CD4-positive, alpha-beta T cell treated with Interleukin-10 for 1 hour (primary cell): ENCODE measurements at regions not wholly inside any gene's neighbourhood (a gene's known extent, or its start where the extent isn't known, plus 50 kb on each side); places are given as distances from the start of the nearest gene placed in this dataset.

Source experiments
- DNase-seq: peaks from one replicate; pipeline ENCODE4 v3.0.0-alpha.2; 2020

DNA sequence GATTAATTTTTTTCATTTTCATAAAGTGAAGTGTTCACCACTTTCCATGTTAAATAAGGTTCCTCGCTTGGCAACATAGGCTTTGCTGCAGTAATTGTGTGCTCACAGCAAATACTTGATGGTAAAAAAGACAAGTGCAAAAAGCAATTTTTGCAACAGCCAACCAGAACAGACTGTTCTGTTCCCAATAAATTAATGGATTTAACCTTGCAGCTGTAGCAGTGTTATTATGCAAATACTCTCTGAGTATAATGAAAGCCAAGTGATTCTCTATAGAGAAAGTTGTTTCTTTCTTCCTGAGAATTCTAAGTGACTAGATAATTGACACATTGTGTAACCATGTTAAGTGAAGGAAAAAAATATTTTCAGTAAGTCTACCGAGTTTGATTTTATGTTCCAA lies 183.7 kb upstream of the NAALADL2 start:
- DNase-seq, result no peak

DNA sequence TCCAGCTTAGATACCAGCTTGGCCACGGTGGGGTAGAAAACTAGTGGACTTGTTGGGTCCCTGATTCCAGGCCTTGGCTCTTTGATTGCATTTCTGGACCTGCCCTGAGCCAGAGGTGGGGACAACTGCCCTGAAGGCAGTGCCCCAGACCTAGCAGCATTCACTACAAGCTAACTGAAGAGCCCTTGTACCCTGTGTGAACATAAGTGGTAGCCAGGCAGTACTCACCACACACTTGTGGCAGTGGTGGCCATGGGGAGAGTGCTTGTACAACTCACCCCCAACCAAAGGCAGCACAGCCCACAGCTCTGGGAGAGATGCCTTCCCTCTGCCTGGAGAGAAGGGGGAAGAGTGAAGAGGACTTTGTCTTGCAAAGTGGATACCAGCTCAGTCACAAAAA lies 177.3 kb upstream of the NAALADL2 start:
- DNase-seq, result no peak

DNA sequence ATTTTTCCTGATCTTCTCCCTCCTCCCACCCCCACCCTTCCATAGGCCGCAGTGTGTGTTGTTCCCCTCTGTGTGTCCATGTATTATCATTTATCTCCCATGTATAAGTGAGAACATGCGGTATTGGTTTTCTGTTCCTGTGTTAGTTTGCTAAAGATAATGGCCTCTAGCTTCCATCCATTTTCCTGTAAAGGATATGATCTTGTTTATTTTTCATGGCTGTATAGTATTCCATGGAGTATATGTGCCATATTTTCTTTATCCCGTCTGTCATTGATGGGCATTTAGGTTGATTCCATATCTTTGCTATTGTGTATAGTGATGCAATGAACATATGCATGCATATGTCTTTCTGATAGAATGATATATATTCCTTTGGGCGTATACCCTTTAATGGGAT lies 173.3 kb upstream of the NAALADL2 start:
- no peak for DNase-seq

DNA sequence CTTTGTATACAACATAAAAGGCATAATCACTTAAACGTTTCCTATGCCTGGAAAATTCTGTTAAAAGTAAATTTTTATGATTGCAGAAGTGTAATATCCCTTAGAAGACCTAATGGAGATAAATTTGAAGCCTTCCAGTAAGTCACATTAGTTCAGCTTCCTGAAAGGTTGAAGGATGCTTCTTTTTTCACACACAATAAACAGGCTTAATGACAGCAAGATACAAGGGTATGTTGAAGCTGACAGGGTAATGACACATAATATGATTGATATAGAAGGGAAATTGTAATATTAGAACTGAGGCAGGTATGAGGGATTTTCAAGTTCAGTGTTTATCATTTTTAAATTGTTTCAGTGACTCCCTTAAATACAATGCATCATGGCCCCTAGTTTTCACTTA lies 161.8 kb upstream of the NAALADL2 start:
- DNase-seq, result no peak

DNA sequence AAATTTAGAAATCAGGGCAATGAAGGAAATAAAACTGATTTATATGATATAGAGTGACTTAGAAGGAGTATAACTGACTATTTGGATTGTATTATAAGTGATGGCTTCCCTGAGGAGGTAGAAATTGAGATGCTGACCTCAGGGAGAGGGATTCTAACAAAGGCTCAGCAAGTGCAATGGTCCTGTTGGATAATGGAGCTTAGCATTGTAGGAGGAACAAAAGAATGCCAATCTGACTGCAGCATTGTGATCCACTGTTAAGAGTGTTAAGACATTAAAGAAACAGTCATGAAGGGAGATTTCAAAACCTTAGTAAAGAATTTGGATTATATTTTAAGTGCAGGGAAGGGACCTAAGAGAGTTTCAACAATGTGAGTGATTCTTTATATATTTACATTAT lies 158.4 kb upstream of the NAALADL2 start:
- DNase-seq, result no peak

DNA sequence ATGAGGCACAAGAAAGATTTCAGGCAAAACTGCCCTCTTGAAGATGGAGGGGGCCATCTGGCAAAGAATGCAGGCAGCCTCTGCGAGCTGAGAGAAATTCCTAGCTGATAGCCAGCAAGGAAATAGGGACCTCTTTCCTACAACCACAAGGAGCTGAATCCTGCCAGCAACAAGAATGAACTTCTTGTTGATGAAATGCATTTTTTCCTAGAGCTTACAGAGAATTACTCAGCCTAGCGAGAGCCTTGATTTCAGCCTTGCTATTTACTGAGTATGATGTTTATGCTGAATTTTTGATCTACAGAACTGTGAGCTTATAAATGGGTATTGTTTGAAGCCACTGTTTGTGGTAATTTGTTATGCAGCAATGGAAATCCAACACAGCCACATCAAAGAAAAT lies 148.5 kb upstream of the NAALADL2 start:
- DNase-seq, result no peak

DNA sequence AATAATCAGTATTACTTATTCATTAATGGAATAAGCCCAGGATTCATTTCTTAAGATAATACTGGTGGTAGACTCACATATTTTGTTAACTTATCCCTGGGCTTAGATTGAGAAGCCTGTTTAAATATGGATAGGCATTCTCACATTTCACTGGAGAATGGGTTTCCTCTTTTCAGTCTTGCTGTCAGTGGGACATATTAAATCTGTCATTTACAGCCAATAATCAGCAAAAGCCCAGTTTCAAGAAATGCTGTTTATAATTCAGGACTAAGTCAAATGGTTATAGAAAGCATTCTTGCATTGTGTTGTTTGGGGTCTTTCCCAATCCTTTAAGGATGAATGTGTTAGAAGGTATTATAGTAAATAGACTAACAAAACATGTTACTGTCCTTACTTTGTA lies 143.7 kb upstream of the NAALADL2 start:
- DNase-seq, result no peak

DNA sequence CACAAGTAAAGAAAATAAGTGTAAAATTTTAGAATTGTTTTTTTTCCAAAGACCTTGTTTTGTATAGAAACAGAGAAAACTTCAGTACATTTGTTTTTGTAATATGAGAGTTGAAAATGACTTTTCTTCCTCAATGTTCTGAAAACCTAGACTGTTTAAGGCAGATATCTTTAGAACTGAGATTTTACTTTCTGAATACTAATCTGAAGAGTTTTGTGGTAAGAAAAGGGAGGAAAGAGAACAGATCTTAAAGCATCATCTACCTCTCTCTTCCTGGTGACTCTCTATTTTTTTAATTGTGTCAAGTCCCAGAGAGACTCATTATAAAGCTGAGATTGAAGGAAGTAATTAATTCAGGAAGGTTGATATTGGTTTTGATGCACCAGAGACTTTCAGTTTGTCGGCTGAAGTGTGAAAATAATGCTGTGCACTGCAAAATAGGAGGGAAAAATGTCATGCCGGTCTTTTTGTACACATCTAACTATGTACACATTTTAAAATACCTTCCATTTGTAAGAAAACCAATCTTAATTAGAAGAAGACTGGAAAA lies 142.1 kb upstream of the NAALADL2 start:
- DNase-seq, result no peak

DNA sequence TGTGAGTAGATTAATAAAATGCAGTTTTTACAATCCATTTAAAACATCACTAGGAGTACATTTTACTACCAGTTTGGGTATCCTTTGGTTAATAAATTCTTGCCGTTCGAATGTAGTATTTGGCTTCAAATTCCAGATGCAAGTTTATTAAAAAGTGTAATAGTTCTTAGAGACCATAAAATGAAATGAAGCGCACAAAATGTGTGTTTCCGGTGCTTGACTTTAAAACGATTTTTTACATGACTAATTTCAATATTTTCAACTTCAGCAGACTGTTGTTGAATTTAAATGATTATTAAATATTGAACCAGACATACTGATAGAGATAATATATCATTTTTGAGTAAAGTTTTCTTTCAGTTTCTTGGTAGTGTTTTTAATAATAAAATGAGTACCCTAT lies 138.4 kb upstream of the NAALADL2 start:
- DNase-seq, result no peak

DNA sequence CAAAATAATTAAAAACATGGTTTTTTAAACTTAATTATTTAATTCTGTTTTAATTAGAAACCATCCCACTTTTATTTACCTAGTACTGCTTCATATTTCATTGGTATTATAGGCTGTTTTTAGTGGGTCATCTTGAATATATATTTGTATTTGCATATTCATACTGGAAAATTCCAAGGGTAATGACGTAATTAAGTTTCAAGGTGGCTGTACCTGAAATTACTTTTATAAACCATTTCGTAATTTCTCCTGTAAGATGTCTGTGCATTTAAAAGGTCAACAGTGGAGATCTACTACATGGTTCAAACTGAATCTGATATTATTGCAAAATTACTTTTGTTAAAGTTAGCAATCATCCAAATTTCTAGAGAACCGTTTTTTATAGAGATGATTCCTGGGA lies 133.8 kb upstream of the NAALADL2 start:
- no peak for DNase-seq

DNA sequence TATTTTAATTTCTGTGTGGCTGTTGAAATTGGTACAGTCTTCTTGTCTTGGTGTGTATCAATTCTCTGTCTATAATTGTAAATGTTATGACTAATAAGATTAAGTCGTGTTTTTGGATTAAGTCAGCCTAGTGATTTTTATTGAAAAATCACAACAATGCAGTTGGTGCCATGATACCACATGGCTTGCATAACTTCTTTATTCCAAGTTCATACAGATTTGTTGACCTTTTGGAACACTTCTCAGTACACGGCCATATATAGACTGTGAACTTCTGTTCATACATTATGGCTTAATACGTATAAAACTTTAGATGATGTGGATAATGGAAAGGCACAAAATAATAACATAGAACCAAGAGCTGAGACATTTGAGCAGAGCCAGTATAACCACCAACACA lies 121.2 kb upstream of the NAALADL2 start:
- no peak for DNase-seq

DNA sequence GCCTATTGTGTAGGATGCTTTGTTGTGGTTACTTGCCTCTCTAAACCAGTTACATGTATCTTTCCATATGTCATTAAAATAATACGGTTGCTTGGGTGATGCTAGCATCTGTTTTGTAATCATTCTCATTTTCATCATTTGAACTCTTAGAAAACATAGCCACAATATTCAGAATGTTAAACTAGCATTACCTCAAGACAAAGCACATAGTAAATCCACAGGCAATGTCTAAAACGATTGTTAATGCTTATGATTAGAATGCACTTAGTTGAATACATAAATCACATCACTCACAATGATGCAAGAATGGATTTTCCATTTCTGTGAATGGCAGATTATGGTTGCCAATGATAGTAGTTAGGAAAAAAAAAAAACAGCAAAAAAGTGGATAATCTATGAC lies 110.0 kb upstream of the NAALADL2 start:
- DNase-seq, result no peak

DNA sequence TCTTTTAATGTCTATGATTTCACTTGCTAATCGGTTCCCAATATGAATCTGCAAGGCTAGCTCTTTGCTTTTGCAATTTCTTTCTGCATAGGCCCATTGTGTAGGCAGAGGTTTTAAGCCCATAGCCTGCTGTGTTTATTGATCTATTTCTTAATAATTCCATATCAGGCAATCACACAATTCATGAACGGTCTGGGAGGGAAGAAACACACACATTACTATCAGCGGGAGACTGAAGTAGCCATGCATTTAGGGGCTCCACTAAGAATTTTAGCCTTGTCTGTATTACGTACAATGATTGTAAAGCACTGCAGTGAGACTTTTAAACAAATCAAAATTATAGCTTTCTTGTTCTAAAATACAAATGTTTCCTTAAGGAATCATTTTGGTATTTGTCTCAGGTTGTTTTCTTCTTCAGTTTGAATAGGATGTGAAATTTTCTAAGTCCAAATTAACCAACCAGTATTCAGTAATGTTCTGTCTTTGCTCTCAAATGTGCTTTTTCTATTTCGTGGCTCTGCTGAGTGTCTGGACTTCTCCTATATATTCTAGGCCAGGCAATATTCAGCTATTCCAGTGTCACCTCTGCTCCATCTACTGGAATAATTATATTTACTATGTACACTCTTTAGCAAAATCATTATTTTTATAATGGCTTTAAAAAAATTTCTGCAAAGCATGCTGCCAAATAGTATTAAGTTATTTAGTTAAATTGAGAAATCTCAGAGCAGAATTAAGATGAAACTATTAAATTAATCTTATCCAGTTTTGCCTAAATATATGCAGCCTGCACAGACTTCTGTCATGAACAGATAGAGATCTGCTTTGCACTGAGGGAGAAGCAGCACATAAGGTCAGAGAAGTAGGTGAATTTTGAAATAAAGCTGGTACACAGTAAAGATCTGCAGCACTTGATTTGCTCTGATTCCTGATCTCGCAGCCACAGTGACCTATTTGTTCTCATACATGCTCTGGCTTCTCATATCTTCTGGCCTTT lies 103.0 kb upstream of the NAALADL2 start:
- DNase-seq, result no peak

DNA sequence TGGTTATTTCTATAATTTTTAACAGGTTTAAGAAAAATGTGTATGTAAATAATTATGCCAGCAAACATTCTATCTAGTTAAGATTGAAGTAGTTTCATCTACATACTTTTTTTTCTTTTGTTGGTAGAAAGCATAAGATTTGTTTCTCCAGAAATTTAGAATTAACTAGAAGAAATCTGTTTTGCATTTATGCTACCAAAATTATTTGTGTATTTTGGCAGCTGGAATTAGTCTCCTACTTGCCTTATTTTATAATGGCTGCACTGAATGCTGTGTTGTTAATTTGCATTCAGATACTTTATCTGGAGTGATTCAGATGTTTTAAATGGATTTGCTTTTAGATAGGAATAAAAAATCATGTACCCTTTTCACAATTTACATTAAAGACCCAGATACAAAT lies 100.2 kb upstream of the NAALADL2 start:
- DNase-seq, result no peak

DNA sequence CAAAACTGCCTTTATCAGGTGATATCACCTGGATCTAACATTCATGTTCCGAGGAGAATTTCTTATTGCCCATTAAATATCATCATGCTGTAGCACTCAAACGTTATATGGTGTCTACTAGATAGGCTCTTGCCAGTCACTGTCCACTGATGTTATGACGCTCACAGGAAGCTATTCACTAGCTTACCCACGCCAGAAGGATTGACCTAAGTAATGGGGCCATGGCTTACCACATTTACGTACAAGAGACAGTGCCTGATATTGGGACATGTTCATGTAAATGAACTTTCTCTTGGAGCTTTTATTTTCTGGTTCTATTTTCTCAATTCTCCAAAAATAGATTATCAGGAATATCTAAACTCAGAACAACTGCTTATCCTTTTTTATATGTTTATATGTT lies 91.7 kb upstream of the NAALADL2 start:
- DNase-seq, result no peak

DNA sequence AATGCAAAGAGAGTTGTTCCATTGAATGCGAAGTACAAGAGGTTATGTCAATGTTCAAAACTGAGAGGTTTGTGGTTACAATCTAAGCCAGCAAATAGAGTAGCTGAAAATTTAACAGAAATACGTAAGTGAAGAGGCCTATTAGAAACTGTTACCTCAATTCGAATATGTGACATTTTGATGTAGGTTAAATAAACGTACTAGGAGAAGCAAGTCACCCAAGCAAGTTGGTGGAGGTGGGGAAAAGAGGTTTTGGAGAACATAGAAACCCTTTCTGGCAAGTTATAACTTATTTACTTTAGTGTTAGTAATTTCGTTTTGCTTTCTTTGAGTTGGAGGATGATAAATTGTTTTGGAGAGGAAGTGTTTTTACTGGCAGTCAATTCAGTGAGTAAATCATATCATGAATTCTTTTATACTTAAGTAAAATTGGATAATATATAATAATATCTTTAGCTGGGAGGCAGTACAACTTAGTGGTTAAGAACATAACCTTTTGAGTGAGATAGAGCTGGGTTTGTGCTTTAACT lies 91.2 kb upstream of the NAALADL2 start:
- no peak for DNase-seq

DNA sequence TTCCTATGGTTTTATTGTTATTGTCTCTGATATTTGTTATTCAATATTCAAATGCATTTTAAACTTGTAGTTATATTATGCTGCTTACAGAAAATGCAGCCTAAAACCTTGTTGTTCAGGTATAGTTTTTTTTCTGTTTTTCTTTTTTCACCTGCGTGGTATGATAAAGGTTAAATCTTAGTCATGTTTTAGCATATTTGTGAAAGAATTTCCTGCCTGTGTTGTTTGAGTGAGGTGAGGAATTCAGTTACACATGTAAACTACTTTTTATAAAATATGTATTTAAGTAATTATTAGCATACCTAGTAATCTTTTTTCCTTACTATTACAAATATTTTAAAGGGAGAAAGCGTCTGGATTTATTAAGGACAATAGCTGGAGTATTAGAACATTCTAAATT lies 90.0 kb upstream of the NAALADL2 start:
- no peak for DNase-seq

DNA sequence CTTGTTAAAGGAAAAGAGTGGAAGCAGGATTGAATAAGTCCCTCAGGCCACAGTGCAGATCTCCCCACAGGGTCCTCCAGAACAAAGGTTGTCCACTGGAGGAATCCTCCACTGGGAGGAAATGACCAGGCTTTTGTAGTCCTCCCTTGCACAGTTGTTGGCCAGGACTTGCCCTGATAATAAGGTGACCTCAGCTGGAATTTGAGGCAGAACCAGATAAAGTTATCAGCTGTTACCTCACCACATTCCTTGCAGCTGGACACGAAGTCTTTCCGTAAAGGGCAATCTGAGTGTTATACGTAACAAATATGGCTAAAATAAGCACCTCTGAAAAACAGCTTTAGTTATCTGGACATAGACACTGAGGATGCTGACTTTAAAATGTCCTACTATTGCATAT lies 83.5 kb upstream of the NAALADL2 start:
- DNase-seq, result no peak

DNA sequence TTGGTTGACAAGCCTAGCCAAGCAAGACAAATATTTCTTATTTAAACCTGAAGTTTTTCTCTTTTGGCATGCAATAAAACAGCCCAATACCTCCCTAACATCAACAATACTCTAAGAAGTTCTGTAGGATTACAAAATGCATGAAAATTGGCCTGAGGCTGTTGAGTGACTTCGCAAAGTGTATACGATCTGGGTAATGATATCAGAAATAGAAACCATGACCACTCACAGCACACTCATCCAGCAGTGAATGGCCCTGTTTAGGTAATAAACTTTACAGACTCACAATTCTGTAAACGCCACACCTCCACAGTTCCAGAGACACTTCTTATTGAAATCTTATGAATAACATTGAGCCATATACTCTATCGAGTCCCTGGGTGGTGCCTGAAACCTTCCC lies 83.0 kb upstream of the NAALADL2 start:
- no peak for DNase-seq

DNA sequence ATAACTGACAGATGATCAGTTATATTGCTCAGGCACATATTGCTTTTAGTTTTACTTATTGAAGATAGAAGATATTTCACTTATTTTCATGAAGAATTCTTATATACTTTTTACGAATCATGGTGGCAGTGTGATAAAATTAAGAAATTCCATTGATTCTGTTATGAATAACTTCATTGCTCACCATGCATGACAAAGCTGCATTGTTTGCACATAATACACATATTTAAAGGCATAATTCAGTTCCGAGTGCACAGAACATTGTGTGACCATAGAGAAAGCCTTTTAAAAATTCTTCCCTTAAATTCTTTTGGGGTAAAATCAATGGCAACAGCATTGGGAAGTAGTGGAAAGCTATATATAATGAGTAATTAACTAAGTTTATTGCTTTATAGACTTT lies 82.5 kb upstream of the NAALADL2 start:
- DNase-seq, result no peak

DNA sequence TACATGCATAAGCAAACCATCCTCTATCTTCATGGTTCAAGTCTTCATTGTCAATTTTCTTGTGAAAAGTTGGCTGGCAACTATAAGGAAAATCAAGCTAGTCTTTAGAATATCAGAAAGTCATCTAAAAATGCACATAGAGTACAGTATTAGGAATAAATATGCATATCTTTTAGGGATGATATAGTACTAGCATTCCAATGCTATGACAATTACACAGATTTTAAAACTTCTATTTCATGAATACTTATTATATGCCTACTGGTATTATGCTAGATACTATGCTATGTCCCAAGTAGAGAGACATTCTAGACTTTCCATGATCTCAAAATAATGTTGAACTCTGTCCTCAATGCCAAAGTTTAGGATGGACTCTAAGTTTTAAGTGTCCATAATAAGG lies 81.3 kb upstream of the NAALADL2 start:
- no peak for DNase-seq

DNA sequence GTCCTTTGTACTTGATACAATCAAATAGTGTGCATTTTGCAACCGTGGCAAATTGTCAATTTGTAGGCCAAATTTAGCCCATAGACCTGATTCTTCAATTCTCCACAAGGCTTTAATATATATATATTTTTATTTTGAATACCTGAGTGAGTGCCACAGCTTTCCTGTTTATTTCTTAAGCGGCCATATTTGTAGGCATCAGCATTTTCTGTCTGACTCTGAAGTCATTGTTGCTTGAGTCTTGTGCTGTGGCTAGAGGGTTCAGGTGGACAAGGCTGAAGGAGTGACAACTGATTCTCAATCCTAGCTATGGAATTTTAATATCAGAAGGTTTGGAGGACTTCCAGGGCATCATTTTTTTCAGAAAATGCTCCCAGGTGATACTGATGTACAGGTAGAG lies 75.6 kb upstream of the NAALADL2 start:
- DNase-seq, result no peak

DNA sequence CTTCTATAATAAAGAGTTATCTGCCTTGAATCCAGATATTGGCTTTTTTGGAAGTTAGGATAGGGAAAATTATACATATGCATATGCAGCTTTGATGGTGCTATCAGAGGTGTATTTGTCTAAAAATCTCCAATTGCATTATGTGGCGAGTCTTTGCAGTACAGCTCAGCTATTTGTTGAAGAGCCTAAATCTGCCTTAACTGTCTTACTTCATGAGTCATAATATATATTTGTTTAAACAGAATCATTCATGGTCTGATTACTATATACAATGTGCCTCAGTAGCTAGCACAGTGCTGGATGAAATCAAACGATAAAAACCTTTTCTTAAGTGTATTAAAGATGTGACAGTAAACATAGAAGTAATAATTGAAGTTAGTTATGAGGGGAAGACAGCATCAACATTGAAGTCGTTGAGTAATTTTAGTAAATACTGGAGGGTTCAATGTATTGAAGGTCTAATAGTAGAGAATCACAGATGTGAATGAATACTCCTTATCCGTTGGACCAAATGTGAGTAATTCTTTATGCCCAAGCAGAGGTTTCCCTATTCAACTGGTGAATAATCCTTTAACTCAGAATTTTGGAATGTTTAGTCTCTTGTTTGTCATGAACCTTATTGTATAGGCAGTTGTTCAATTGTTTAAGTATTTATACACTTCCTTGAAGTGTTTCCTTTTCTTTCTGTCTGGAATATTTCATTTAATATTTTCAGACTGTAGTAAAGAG lies 74.8 kb upstream of the NAALADL2 start:
- DNase-seq, result no peak

DNA sequence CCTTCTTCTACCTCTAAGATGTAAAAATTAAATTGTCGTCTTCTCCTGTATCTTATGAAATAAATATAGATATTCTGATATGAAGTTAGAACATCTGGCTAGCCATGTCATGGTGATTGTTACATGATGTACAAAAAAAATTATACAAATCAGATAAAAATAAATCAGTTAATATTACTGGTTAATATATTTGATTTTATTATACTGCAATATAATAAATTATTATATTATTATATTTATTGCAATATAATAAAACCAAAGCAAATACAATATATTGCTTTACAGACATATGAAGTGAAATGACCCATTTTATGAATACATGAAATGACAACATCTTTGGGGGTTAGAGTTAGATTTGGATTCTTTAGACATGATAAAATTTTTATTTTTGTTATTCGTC lies 72.3 kb upstream of the NAALADL2 start:
- no peak for DNase-seq
